Ascending aorta (tissue), 2 donors: ENCODE measurements at regions not wholly inside any gene's neighbourhood (a gene's known extent, or its start where the extent isn't known, plus 50 kb on each side); places are given as distances from the start of the nearest gene placed in this dataset.
A peak's percentile ranks its signal among the peaks of the same experiment; 100 is the strongest.

Experiments used
- DNase-seq, 2 donors: peaks; one replicate each; pipeline ENCODE4 v3.0.0-alpha.2; 2019; ENCODE audit warnings: low spot score in 2 of 2
- H3K27ac ChIP-seq, 2 donors: fragments of 200-600 bp; sonication (generic); one replicate each; pipeline ENCODE4 v1.5.1; 2016 to 2017; ENCODE audit warnings: mild to moderate bottlenecking in 1 of 2
- H3K27me3 ChIP-seq: fragments of 200-600 bp; sonication (generic); one replicate; pipeline ENCODE4 v1.5.1; 2017
- H3K36me3 ChIP-seq, 2 donors: fragments of 200-600 bp; sonication (generic); one replicate each; pipeline ENCODE4 v1.5.1; 2016
- H3K4me1 ChIP-seq, 2 donors: fragments of 200-600 bp; sonication (generic); one replicate each; pipeline ENCODE4 v1.5.1; 2016 to 2017; ENCODE audit warnings: mild to moderate bottlenecking in 1 of 2
- H3K4me3 ChIP-seq, 2 donors: fragments of 200-600 bp; sonication (generic); one replicate each; pipeline ENCODE4 v1.5.1; 2016 to 2017; ENCODE audit warnings: mild to moderate bottlenecking in 1 of 2
- H3K9me3 ChIP-seq, 2 donors: fragments of 200-600 bp; sonication (generic); one replicate each; pipeline ENCODE4 v1.5.1; 2016
- intact Hi-C: fragments of 100-400 bp; cut with DNase I; formaldehyde crosslinking; loops from one replicate; pipeline ENCODE4 v1.15.1; 2023
- TF ChIP-seq, protein P1 (sequence below), 3 experiments: fragments of 200-600 bp in 2 of 3; fragments of 450-650 bp in 1 of 3; sonication (generic) in 2 of 3; IDR thresholded peaks; one replicate each; pipeline ENCODE4 v1.5.1; 2016 to 2019; ENCODE audit warnings: antibody characterized with exemption in 3 of 3, mild to moderate bottlenecking in 1 of 3, moderate library complexity in 1 of 3

DNA sequence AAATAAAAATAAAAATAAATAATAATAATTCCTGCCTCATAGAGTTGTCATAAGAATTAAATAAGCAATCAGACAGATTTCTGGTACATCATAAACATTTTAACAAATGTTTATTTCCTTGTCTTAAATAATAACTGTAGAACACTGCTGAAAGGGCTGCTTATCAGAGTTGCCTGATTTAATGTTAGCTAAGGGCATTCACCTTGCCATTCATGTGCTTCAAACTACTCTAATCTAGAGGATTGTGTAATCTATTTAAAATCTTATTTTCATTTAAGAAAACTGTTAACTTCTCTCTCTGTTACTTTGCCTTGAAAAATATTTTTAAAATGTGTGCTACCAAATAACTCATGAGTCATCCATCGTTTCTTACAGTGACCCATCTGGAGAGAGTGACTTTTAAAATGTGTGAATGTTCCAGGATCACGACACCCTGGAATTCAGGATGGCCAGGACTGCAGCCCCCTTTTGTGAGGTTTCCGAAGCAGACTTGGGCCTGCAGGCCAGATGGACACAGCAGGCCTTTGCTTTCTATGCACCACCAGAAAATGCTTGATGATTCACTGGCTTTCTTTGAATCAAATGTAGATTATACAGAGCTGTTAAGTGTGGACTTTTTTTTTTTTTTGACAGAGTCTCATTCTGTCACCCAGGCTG, 109.1 kb upstream of the TNS3 start:
- Histone ChIP-seq H3K27ac (peak overlapping the region; percentile 75 to 77), H3K4me1 (peaks cover 3 to 28% of the 10 kb centered on the region in 2 donors), H3K9me3 (no peaks in the 10 kb centered on the region), H3K36me3 (no peaks in the 10 kb centered on the region), H3K27me3 (no peaks in the 10 kb centered on the region), H3K4me3 (no peak overlapping the region)
- TF ChIP-seq, protein P1, sequence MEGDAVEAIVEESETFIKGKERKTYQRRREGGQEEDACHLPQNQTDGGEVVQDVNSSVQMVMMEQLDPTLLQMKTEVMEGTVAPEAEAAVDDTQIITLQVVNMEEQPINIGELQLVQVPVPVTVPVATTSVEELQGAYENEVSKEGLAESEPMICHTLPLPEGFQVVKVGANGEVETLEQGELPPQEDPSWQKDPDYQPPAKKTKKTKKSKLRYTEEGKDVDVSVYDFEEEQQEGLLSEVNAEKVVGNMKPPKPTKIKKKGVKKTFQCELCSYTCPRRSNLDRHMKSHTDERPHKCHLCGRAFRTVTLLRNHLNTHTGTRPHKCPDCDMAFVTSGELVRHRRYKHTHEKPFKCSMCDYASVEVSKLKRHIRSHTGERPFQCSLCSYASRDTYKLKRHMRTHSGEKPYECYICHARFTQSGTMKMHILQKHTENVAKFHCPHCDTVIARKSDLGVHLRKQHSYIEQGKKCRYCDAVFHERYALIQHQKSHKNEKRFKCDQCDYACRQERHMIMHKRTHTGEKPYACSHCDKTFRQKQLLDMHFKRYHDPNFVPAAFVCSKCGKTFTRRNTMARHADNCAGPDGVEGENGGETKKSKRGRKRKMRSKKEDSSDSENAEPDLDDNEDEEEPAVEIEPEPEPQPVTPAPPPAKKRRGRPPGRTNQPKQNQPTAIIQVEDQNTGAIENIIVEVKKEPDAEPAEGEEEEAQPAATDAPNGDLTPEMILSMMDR (IDR thresholded peaks at IDR 0.05): no peak
- intact Hi-C loops: loop anchor here (1.0 to 5.0 kb wide), 7 partner anchors 39 to 126 kb away; partner anchors contain the start of gene TNS3
- no peak for DNase-seq

DNA sequence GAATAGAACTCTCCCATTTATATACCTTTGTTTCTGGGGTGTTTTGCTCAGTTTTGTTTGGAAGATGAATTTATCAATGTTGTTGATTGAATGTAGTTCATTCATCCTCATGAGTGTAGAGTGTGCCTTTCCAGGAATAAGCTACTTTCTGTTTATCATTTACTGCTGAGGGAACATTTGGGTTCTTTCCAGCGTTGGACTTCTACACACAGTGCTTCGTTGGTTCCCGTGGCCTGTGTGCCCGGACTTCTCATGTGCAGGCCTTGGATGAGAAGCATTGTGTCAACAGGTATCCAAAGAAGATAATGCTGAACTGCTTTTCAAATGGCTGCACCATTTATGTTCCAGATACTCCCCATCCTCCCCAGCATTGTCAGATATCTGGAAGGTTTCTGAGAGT, 107.6 kb upstream of the TNS3 start:
- intact Hi-C loops: no loop called here
- peak overlapping the region; percentile 42 to 77 for H3K27ac ChIP-seq
- DNase-seq: no peak

DNA sequence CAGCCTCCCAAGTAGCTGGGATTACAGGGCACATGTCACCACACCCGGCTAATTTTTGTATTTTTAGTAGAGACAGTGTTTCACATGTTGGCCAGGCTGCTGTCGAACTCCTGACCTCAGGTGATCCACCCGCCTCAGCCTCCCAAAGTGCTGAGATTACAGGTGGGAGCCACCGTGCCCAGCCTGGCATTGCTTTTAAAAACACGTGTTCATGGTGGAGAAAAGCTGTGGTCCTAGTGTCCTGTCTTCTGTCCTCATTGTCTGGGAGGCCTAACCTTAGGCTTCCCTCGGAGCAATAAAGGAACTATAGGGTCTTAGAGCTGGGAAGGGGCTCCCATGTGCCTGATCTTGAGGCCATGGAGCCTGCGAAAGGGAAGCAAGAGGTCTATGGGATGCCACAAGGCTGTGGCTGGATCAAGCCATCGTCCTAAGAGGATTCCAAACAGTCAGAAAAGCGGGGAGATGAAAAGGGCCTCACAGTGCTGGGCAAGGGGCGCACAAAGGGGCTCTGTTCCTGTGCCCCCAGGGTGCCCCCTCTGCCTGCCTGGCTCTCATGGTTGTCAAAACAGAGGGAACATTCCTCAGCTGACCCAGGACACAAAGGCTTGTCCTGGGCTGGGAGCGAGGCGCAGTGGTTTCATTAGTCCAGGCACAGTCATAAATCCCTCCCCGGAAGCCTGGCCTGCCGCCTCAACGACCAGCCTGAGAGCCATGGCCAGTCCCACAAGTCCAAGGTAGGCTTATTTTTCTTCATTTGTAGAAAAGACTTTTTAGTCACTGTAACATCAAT, 106.6 kb upstream of the TNS3 start:
- Histone ChIP-seq H3K4me3 (no peak overlapping the region), H3K27me3 (no peaks in the 10 kb centered on the region), H3K4me1 (peaks cover 3 to 27% of the 10 kb centered on the region in 2 donors), H3K9me3 (no peaks in the 10 kb centered on the region), H3K27ac (peak overlapping the region in 1 of 2 donors; percentile 37), H3K36me3 (no peaks in the 10 kb centered on the region)
- no peak for DNase-seq
- intact Hi-C loops: no loop called here
- TF ChIP-seq, protein P1 (IDR thresholded peaks at IDR 0.05): no peak

More for the DNA sequence above, 107.6 kb upstream of the TNS3 start:
- H3K36me3 ChIP-seq: no peaks in the 10 kb centered on the region
- no peaks in the 10 kb centered on the region for H3K9me3 ChIP-seq
- TF ChIP-seq, protein P1 (IDR thresholded peaks at IDR 0.05): no peak
- no peak overlapping the region for H3K4me3 ChIP-seq
- H3K4me1 ChIP-seq: peaks cover 3 to 28% of the 10 kb centered on the region in 2 donors
- no peaks in the 10 kb centered on the region for H3K27me3 ChIP-seq

DNA sequence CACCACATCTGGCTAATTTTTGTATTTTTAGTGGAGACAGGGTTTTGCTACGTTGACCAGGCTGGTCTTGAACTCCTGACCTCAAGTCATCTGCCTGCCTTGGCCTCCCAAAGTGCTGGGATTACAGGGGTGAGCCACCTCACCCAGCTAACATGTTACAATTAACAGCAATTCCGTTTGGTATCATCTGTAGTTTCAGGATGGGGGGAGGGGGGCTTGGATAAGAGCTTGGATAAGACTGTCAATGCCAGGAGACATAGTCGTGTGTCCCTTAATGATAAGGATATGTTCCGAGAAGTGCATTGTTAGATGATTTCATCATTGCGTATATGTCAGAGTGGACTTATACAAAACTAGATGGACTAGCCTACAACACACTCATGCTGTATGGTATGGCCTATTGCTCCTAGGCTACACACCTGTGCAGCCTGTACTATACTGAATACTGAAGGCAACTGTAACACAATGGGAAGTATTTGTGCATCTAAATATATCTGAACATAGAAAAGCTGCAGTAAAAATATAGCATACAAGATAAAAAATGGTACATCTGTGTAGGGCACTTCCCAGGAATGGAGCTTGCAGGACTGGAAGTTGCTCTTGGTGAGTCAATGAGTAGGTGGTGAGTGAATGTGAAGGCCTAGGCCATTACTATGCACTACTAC, 103.9 kb upstream of the TNS3 start:
- Histone ChIP-seq H3K9me3 (no peaks in the 10 kb centered on the region), H3K36me3 (no peaks in the 10 kb centered on the region), H3K27ac (no peak overlapping the region), H3K4me1 (peaks cover 0 to 7% of the 10 kb centered on the region in 2 donors), H3K27me3 (no peaks in the 10 kb centered on the region), H3K4me3 (no peak overlapping the region)
- intact Hi-C loops: no loop called here
- DNase-seq: no peak
- TF ChIP-seq, protein P1 (IDR thresholded peaks at IDR 0.05): no peak

DNA sequence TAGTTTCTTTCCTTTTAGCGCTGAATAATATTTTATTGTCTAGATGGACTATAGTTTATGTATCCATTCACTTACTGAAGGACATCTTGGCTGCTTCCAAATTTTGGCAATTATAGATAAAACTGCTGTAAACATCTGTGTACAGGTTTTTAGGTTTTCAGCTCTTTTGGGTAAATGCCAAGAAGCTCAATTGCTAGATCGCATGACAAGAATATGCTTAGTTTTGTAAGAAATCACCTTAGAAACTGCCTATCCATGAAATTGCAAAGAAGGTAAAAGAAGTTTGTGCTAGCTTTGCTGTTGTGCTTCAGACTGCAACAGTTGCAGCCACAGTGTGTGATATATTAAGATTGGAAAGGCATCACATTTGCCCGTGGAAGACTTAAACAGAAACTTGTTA, 103.2 kb upstream of the TNS3 start:
- Histone ChIP-seq H3K36me3 (no peaks in the 10 kb centered on the region), H3K4me1 (peaks cover 0 to under 1% of the 10 kb centered on the region in 2 donors), H3K27ac (no peak overlapping the region), H3K27me3 (no peaks in the 10 kb centered on the region), H3K4me3 (no peak overlapping the region), H3K9me3 (no peaks in the 10 kb centered on the region)
- no peak for DNase-seq
- TF ChIP-seq, protein P1 (IDR thresholded peaks at IDR 0.05): no peak
- intact Hi-C loops: no loop called here
